NCI-H526 treated with DMSO at 0.1 percent for 48 hours (cell line): ENCODE measurements at regions not wholly inside any gene's neighbourhood (a gene's known extent, or its start where the extent isn't known, plus 50 kb on each side); places are given as distances from the start of the nearest gene placed in this dataset.

ENCODE experiments used
- DNase-seq: peaks from one replicate; lab custom pipeline; 2025; lab: John Stamatoyannopoulos, UW

DNA sequence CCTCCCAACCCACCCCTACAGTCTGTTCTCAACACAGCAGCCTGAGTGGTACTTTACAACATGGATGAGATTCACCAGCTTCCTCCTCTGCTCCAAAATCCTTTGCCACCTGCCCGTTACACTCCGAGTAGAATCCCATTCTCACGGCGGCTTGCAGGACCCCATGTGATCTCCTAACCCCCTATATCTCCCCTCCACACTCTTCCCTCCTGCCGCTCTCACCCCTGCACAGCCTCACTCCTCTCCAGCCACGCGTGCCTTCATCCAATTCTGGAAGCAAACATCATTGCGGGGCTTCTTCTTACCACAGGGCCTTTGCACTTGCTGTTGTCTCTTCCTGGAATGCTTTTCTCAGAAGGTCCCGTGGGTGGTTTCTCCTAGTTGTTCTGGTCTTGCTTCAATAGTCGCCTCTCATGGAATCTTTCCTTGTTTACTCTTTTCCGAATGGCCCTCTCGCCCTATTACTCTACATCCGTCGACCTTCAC, 472.3 kb downstream of the CDH26 start:
- no peak for DNase-seq

- no peak for DNase-seq
These were observed 473.1 kb downstream of the CDH26 start for GRCh38 chr20:60431349-60431748.

DNA sequence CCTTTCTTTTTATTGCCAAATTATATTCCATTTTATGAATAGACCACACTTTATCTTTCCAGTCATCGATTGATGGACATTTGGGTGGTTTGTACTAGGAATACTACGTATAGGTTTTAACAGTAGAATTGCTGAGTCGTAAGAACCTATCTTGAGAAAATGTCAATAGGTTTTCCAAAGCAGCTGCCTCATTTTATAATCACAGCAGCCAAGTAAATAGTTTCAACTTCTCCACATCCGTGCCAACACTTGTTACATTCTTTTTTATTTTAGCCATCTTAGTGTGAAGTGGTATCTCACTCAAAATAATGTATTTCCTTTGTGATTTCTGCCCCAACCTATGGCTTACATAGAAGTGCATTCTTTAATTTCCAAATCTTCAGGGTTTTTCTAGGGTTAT, 479.2 kb downstream of the CDH26 start:
- DNase-seq = no peak

DNA sequence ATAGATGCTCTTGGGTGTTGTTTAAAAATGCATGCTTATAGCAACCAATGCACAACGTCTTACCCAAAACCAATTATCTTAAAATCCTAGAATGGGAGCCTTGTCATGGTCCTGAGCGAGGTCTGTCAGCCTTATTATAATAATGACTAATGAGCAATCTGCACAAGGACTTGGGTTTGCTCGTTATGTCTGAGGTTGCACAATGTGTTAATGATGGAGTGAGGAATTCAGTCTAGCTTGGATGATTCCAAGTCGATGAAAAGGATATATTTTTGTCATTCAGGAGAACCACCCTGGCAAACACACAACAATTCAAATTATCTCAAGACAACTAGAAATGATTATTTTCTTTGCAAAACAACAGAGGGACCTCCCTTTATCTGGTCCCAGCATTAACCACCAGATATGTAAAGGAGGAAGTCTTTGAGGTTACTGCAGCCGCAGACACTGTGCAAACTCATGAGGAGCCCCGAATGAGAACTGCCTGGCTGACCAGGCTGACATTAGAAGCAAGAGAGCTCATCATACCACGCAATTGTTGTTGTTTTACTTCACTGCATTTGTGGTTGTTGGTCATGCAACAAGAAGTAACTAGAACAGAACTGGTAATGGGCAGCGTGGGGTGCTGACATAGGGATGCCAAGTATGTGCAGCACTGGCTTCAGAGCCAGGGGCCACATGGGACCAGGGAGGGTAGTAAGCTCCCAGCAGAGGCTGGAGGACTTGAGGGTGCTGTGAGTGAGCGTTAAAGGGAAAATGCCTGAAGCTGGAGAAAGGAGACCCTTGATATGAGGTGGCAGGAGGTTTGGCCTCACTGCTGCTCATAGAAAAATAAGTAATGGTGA, 488.3 kb downstream of the CDH26 start:
- no peak for DNase-seq

GRCh38 chr20:60447703-60448102, 489.5 kb downstream of the CDH26 start:
- DNase-seq = no peak

- no peak for DNase-seq
These were observed 495.4 kb downstream of the CDH26 start for GRCh38 chr20:60453388-60454246.

DNA sequence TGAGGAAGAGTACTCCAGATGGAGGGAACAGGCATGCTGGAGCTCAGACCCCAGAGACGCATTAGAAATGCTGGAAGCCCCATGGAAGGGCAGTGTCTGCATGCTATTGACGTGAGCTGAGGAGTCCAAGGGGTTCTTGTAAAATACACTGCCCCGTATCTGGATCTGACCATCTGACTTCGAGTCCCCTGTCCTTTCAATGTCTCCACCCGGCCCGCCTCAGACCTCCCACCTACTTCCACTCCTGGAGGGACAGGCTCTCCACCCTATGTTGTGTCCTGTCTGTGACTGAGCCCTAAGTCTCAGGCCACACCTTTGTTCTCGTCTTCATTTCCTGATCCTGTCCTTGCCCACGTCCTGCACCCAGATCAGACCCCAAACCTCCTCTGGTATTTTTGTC, 496.3 kb downstream of the CDH26 start:
- DNase-seq = no peak

- no peak for DNase-seq
These were observed 497.0 kb downstream of the CDH26 start for GRCh38 chr20:60455272-60455671.

- DNase-seq = no peak
These were observed 501.0 kb downstream of the CDH26 start for GRCh38 chr20:60459212-60459611.

DNA sequence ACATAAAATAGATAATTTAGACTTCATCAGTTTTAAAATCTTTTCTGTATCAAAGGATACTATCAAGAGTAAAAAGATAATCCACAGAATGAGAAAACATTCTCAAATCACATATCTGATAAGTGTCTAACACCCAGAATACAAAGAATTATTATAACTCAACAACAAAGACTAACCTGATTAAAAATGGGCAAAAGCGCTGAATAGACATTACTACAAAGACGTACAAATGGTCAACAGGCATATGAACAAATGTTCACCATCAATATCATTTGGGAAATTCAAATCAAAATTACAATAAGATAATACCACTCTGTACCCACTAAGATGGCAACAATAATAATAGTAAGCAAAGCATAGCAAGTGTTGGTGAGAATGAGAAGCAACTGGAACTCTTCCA, 503.8 kb downstream of the CDH26 start:
- DNase-seq = no peak

- DNase-seq = no peak
These were observed 505.6 kb downstream of the CDH26 start for GRCh38 chr20:60463798-60464197.

- DNase-seq = no peak
These were observed 507.2 kb downstream of the CDH26 start for GRCh38 chr20:60465439-60465838.

DNA sequence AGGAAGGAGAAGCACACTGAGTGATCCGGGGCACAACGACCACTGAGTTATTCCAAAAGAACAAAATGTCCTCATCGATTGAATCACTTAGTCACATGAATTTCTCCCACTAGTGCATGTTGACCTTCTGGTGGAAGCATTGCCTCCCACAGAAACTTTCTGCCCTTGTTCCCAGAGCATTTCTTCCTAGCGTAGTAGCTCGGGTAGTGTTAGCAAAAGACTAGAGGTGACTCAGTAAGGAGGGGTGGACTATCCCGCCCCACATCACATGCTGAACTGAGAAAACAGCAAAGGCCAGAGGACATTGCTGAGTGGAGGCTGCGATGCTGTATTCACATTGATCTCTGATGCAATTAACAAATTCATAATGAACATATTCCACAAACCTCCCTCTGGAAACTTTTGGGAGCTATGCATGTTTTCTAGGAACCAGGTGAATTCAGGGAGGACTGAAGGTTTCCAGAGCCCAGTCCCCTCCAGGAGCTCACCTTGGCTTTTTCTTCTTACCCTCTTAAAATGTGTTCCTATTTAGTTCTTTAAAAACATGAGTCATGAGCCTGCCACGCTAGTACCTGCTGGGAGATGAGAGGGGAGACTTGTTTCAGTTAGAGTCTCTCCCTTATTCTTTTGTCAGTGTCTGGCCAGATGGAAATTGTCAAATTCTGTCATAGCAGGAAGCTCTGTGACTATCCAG, 507.9 kb downstream of the CDH26 start:
- DNase-seq = no peak

- DNase-seq = no peak
These were observed 508.4 kb downstream of the CDH26 start for GRCh38 chr20:60466687-60467022.

GRCh38 chr20:60467078-60467477, 508.9 kb downstream of the CDH26 start:
- DNase-seq = no peak

GRCh38 chr20:60467771-60468170, 509.5 kb downstream of the CDH26 start:
- DNase-seq = peak; percentile 15

DNA sequence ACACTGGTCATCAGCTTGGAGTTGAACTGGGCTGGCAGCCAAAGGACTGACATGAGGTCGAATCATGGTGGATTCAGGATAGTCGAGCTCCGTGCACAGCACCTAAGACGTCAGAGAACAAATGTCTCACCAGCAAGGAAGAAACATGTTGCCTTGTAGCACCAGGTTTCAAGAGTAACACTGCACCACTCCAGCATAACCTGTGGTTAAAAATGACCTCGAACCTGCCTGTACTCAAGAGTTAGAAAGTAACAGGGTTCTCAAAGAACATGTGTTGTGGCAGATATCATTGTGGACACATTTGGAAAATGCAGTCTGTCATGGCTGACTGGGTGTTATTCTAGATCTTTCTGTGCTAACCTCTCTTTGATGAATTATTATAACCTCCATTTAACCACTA, 511.6 kb downstream of the CDH26 start:
- no peak for DNase-seq

GRCh38 chr20:60470366-60470765, 512.1 kb downstream of the CDH26 start:
- DNase-seq = no peak

DNA sequence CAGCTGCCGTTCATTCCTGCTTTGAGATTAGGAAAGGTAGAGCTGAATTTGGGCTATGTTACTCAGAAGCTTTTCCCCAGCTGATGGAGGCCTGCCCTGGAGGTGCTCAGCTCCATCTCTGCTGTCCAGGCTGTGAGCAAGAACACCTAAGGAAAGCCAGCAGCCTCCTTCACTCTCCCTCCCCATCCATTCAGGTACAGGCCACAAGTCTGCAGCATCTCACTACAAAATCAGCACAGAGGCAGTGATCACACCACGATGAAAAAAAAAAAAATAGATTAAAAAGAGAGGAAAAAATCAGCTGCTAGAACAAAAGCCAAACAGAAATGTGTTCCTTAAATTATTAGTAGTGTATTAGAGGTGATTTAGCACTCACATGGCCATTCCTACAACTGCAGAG, 515.0 kb downstream of the CDH26 start:
- no peak for DNase-seq

DNA sequence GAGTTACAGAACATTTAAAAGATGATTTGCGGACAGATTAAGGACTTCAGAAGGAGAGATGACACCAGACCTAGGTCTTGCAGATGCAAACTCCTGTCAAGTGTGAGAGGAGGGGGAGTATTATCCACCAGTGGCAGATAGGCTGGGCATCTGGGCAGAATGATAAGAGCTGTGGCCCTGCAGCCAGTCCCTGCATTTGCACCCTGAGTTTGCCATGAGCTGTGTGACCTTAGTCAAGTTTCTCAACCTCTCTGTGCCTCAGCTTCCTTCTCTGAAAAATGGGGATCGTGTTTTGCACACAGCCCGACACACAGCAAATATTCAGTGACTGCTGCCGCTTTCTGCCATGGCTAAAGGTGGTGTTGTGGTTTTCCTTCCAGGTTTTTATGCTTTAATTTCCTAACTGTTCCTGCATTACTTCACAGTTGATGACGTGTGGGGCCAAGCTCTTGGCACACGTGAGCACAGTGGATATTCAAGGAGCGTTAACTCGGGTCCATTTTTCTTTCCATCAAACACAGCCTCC, 516.2 kb downstream of the CDH26 start:
- DNase-seq = no peak

DNA sequence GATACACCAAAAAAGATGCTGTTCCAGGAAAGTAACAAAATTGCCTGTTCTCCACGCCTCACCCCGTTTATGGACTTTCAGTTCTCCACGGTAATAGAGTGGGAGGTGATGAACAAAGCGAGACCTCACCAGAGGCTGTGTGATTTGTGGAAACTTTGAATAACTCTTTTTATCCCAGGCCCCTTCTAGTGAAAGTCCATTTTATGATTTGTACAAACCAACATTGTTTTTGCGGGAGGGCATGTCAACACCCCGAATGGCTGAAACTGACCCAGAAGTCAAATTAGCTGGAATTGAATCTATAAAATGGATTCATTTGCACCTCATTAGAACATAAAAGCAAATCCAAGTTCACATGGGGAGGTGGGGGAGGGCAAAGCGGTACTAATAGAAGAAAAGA, 517.8 kb downstream of the CDH26 start:
- DNase-seq = no peak

GRCh38 chr20:60477958-60478357, 519.7 kb downstream of the CDH26 start:
- no peak for DNase-seq
